OCI-LY7 (cell line): ENCODE measurements at regions not wholly inside any gene's neighbourhood (a gene's known extent, or its start where the extent isn't known, plus 50 kb on each side); places are given as distances from the start of the nearest gene placed in this dataset.

Experiments
- EZH2phosphoT487 ChIP-seq: fragments of 200-600 bp; sonication (generic); IDR thresholded peaks from 2 replicates; pipeline ENCODE4 v1.6.1; 2018; ENCODE audit warnings: low read depth, borderline replicate concordance, mild to moderate bottlenecking, mixed run types, antibody characterized with exemption, low read length, moderate library complexity, mixed read lengths
- TF ChIP-seq, protein P1 (sequence below): fragments of 200-600 bp; sonication (generic); conservative IDR thresholded peaks from 2 replicates; pipeline ENCODE4 v1.5.1; 2014; ENCODE audit warnings: mild to moderate bottlenecking, antibody characterized with exemption, low read length, moderate library complexity, mixed read lengths

DNA sequence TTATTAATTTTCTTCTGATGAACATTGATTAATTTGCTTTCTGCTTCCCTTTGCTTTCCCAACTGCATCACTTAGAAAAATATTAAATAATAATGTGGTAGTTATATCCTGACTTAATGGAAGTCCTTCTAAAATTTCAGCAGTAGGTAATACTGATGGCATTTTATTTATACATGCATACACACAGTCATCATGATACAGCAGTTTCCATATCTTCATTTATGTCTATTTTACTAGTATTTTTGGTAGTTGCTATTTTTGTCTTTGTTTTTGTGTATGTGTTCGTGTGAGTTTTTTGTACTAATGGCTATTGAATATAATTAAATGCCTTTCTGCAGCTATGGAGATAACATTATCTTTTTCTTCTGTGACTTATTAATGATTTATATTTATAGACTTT lies 484.7 kb upstream of the CNTN5 start:
- TF ChIP-seq, protein P1, sequence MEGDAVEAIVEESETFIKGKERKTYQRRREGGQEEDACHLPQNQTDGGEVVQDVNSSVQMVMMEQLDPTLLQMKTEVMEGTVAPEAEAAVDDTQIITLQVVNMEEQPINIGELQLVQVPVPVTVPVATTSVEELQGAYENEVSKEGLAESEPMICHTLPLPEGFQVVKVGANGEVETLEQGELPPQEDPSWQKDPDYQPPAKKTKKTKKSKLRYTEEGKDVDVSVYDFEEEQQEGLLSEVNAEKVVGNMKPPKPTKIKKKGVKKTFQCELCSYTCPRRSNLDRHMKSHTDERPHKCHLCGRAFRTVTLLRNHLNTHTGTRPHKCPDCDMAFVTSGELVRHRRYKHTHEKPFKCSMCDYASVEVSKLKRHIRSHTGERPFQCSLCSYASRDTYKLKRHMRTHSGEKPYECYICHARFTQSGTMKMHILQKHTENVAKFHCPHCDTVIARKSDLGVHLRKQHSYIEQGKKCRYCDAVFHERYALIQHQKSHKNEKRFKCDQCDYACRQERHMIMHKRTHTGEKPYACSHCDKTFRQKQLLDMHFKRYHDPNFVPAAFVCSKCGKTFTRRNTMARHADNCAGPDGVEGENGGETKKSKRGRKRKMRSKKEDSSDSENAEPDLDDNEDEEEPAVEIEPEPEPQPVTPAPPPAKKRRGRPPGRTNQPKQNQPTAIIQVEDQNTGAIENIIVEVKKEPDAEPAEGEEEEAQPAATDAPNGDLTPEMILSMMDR = no peak
- TF ChIP-seq EZH2phosphoT487 = no peak
